Muscle layer of duodenum (tissue), 2 donors: ENCODE measurements at regions not wholly inside any gene's neighbourhood (a gene's known extent, or its start where the extent isn't known, plus 50 kb on each side); places are given as distances from the start of the nearest gene placed in this dataset.

Experiments
- H3K27ac ChIP-seq: one replicate; pipeline ENCODE4 v1.7.0; 2013; ENCODE audit warnings: mild to moderate bottlenecking, low read length
- H3K27me3 ChIP-seq: one replicate; pipeline ENCODE4 v1.7.0; 2013; ENCODE audit warnings: low read depth, mild to moderate bottlenecking, control low read depth, low read length
- H3K36me3 ChIP-seq, 2 donors: one replicate each; pipeline ENCODE4 v1.7.0; 2013; ENCODE audit warnings: low read length in 2 of 2, control low read depth in 1 of 2, mild to moderate bottlenecking in 1 of 2; ENCODE audit not compliant: insufficient read depth in 2 of 2, control insufficient read depth in 1 of 2
- H3K4me1 ChIP-seq, 2 donors: one replicate each; pipeline ENCODE4 v1.7.0; 2013; ENCODE audit warnings: low read length in 2 of 2, mild to moderate bottlenecking in 2 of 2, control low read depth in 1 of 2, moderate library complexity in 1 of 2; ENCODE audit not compliant: insufficient read depth in 2 of 2, control insufficient read depth in 1 of 2
- H3K4me3 ChIP-seq, 2 donors: one replicate each; pipeline ENCODE4 v1.7.0; 2013; ENCODE audit warnings: low read length in 2 of 2, low read depth in 1 of 2, mild to moderate bottlenecking in 1 of 2
- H3K9me3 ChIP-seq, 2 donors: one replicate each; pipeline ENCODE4 v1.7.0; 2013; ENCODE audit warnings: low read length in 2 of 2, control low read depth in 1 of 2, mild to moderate bottlenecking in 1 of 2; ENCODE audit not compliant: control insufficient read depth in 1 of 2
- donor health status: healthy.

GRCh38 chr6:164401871-164402270 lies 907.5 kb downstream of the C6orf118 start:
- H3K36me3 ChIP-seq, result no peaks in the 10 kb centered on the region
- H3K9me3 ChIP-seq, result no peaks in the 10 kb centered on the region
- H3K27me3 ChIP-seq, result no peaks in the 10 kb centered on the region
- no peaks in the 10 kb centered on the region for H3K4me1 ChIP-seq
- no peak overlapping the region for H3K4me3 ChIP-seq
- no peak overlapping the region for H3K27ac ChIP-seq

GRCh38 chr6:164398647-164399046 lies 910.8 kb downstream of the C6orf118 start:
- Histone ChIP-seq H3K27ac (no peak overlapping the region), H3K4me1 (peaks cover 0 to 4% of the 10 kb centered on the region in 2 donors), H3K36me3 (no peaks in the 10 kb centered on the region), H3K9me3 (no peaks in the 10 kb centered on the region), H3K27me3 (no peaks in the 10 kb centered on the region), H3K4me3 (no peak overlapping the region)

GRCh38 chr6:164396071-164397047 lies 913.0 kb downstream of the C6orf118 start:
- H3K9me3 ChIP-seq, result no peaks in the 10 kb centered on the region
- no peaks in the 10 kb centered on the region for H3K36me3 ChIP-seq
- peaks cover 0 to 4% of the 10 kb centered on the region in 2 donors for H3K4me1 ChIP-seq
- peak overlapping the region; percentile 43 to 50 for H3K4me3 ChIP-seq
- H3K27ac ChIP-seq, result no peak overlapping the region
- no peaks in the 10 kb centered on the region for H3K27me3 ChIP-seq

GRCh38 chr6:164379795-164380194 lies 929.6 kb downstream of the C6orf118 start:
- H3K27me3 ChIP-seq, result no peaks in the 10 kb centered on the region
- no peak overlapping the region for H3K27ac ChIP-seq
- H3K4me3 ChIP-seq, result no peak overlapping the region
- no peaks in the 10 kb centered on the region for H3K36me3 ChIP-seq
- peaks cover 0 to 4% of the 10 kb centered on the region in 2 donors for H3K9me3 ChIP-seq
- H3K4me1 ChIP-seq, result no peaks in the 10 kb centered on the region

GRCh38 chr6:164378330-164378729 lies 931.1 kb downstream of the C6orf118 start:
- Histone ChIP-seq H3K27ac (no peak overlapping the region), H3K36me3 (no peaks in the 10 kb centered on the region), H3K4me3 (no peak overlapping the region), H3K9me3 (peaks cover 0 to 4% of the 10 kb centered on the region in 2 donors), H3K27me3 (no peaks in the 10 kb centered on the region), H3K4me1 (no peaks in the 10 kb centered on the region)

- Histone ChIP-seq H3K27ac (no peak overlapping the region), H3K27me3 (no peaks in the 10 kb centered on the region), H3K36me3 (no peaks in the 10 kb centered on the region), H3K9me3 (peaks cover 0 to 2% of the 10 kb centered on the region in 2 donors), H3K4me1 (no peaks in the 10 kb centered on the region), H3K4me3 (no peak overlapping the region)
These were observed 932.0 kb downstream of the C6orf118 start for GRCh38 chr6:164377348-164377918.

- Histone ChIP-seq H3K9me3 (no peaks in the 10 kb centered on the region), H3K4me1 (no peaks in the 10 kb centered on the region), H3K4me3 (no peak overlapping the region), H3K27ac (no peak overlapping the region), H3K27me3 (no peaks in the 10 kb centered on the region), H3K36me3 (no peaks in the 10 kb centered on the region)
These were observed 938.6 kb downstream of the C6orf118 start for GRCh38 chr6:164370773-164371172.

- Histone ChIP-seq H3K4me1 (no peaks in the 10 kb centered on the region), H3K36me3 (no peaks in the 10 kb centered on the region), H3K9me3 (peaks cover 8 to 17% of the 10 kb centered on the region in 2 donors), H3K27ac (no peak overlapping the region), H3K27me3 (no peaks in the 10 kb centered on the region), H3K4me3 (no peak overlapping the region)
These were observed 944.9 kb downstream of the QKI start for GRCh38 chr6:164359441-164359840.

- Histone ChIP-seq H3K27ac (no peak overlapping the region), H3K27me3 (no peaks in the 10 kb centered on the region), H3K36me3 (no peaks in the 10 kb centered on the region), H3K4me1 (no peaks in the 10 kb centered on the region), H3K4me3 (no peak overlapping the region), H3K9me3 (peaks cover 8 to 17% of the 10 kb centered on the region in 2 donors)
These were observed 944.5 kb downstream of the QKI start for GRCh38 chr6:164359036-164359435.

- Histone ChIP-seq H3K4me1 (no peaks in the 10 kb centered on the region), H3K27ac (no peak overlapping the region), H3K9me3 (peaks cover 8 to 17% of the 10 kb centered on the region in 2 donors), H3K4me3 (no peak overlapping the region), H3K27me3 (no peaks in the 10 kb centered on the region), H3K36me3 (no peaks in the 10 kb centered on the region)
These were observed 942.3 kb downstream of the QKI start for GRCh38 chr6:164356814-164357213.

GRCh38 chr6:164347455-164347854 lies 932.9 kb downstream of the QKI start:
- no peak overlapping the region for H3K27ac ChIP-seq

More at GRCh38 chr6:164347455-164347854, 932.9 kb downstream of the QKI start:
- Histone ChIP-seq H3K36me3 (no peaks in the 10 kb centered on the region), H3K27me3 (no peaks in the 10 kb centered on the region), H3K4me3 (no peak overlapping the region), H3K9me3 (no peaks in the 10 kb centered on the region), H3K4me1 (no peaks in the 10 kb centered on the region)
